Gastroesophageal sphincter (tissue), 4 donors: ENCODE measurements at regions not wholly inside any gene's neighbourhood (a gene's known extent, or its start where the extent isn't known, plus 50 kb on each side); places are given as distances from the start of the nearest gene placed in this dataset.
"Not testable (repeated sequence)": the region's sequence is repeated elsewhere in the genome, so short reads cannot be mapped to it uniquely, and the experiment has no call there.

Experiments used
- ATAC-seq: fragments of 150-250 bp; one replicate; pipeline ENCODE4 v1.9.1; 2016; ENCODE audit warnings: mild to moderate bottlenecking, moderate library complexity
- H3K27ac ChIP-seq, 4 donors: fragments of 200-600 bp; sonication (generic) in 3 of 4; 1 replicate in 3 of 4; 2 replicates in 1 of 4; pipeline ENCODE4 v1.5.1; 2016 to 2019
- H3K27me3 ChIP-seq: fragments of 200-600 bp; sonication (generic); one replicate; pipeline ENCODE4 v1.5.1; 2019
- H3K36me3 ChIP-seq, 2 donors: fragments of 200-600 bp; sonication (generic); one replicate each; pipeline ENCODE4 v1.5.1; 2019; ENCODE audit warnings: control low read depth in 1 of 2
- H3K4me1 ChIP-seq, 3 donors: fragments of 200-600 bp; sonication (generic); 1 replicate in 2 of 3; 2 replicates in 1 of 3; pipeline ENCODE4 v1.5.1; 2016 to 2019; ENCODE audit warnings: control low read depth in 2 of 3
- H3K4me3 ChIP-seq, 2 donors: fragments of 200-600 bp; sonication (generic); one replicate each; pipeline ENCODE4 v1.5.1; 2019; ENCODE audit warnings: mild to moderate bottlenecking in 1 of 2, moderate library complexity in 1 of 2
- H3K9me3 ChIP-seq, 3 donors: fragments of 200-600 bp; sonication (generic); one replicate each; pipeline ENCODE4 v1.5.1; 2017 to 2019; ENCODE audit warnings: control low read depth in 2 of 3
- CTCF ChIP-seq, 4 experiments: fragments of 200-600 bp in 2 of 4; fragments of 450-650 bp in 2 of 4; sonication (generic) in 1 of 4; IDR thresholded peaks; one replicate each; pipeline ENCODE4 v1.5.1; 2017 to 2019; ENCODE audit warnings: antibody characterized with exemption in 4 of 4, mild to moderate bottlenecking in 2 of 4, moderate library complexity in 2 of 4
- EP300 ChIP-seq: sonication (generic); formaldehyde crosslinking; IDR thresholded peaks from one replicate; pipeline ENCODE4 v1.6.1; 2017; ENCODE audit warnings: antibody characterized with exemption, mild to moderate bottlenecking
- POLR2A ChIP-seq, 2 donors: fragments of 450-650 bp; IDR thresholded peaks; one replicate each; pipeline ENCODE4 v1.6.1; 2017; ENCODE audit warnings: antibody characterized with exemption in 2 of 2, mild to moderate bottlenecking in 2 of 2, moderate library complexity in 1 of 2
- POLR2AphosphoS5 ChIP-seq: sonication (generic); formaldehyde crosslinking; IDR thresholded peaks from one replicate; pipeline ENCODE4 v1.6.1; 2017; ENCODE audit warnings: antibody characterized with exemption
- WGBS, 2 donors: methylation state at CpG; one replicate each; pipeline ENCODE4 v1.1.5; 2018; ENCODE audit warnings: low coverage in 1 of 2; 5-methylcytosine and 5-hydroxymethylcytosine counted together

- 67 to 72% methylated on average over 2 of the region's 2 CpGs for WGBS, 2 donors
- H3K4me1 ChIP-seq, result no peaks in the 10 kb centered on the region
- TF ChIP-seq POLR2AphosphoS5 (no peak), CTCF (IDR thresholded peaks at IDR 0.05) (no peak), POLR2A (IDR thresholded peaks at IDR 0.05) (no peak), EP300 (no peak)
- ATAC-seq, result no peak
- no peak overlapping the region for H3K4me3 ChIP-seq
- no peak overlapping the region for H3K27ac ChIP-seq
- H3K9me3 ChIP-seq, result no peaks in the 10 kb centered on the region
- no peaks in the 10 kb centered on the region for H3K36me3 ChIP-seq
- no peaks in the 10 kb centered on the region for H3K27me3 ChIP-seq
These were observed 548.9 kb downstream of the HINT1 start for GRCh38 chr5:130616161-130616560.

GRCh38 chr5:130605234-130605633 lies 559.8 kb downstream of the HINT1 start:
- no peaks in the 10 kb centered on the region for H3K27me3 ChIP-seq
- no peak overlapping the region for H3K4me3 ChIP-seq
- no peak for TF ChIP-seq EP300
- TF ChIP-seq POLR2AphosphoS5, result no peak
- TF ChIP-seq POLR2A (IDR thresholded peaks at IDR 0.05), result no peak
- no peak for TF ChIP-seq CTCF (IDR thresholded peaks at IDR 0.05)
- no peak for ATAC-seq
- H3K27ac ChIP-seq, result no peak overlapping the region
- H3K36me3 ChIP-seq, result no peaks in the 10 kb centered on the region
- no peaks in the 10 kb centered on the region for H3K4me1 ChIP-seq
- H3K9me3 ChIP-seq, result no peaks in the 10 kb centered on the region

- H3K9me3 ChIP-seq, result peaks cover 0 to 21% (median 0%) of the 10 kb centered on the region in 3 donors
- H3K4me1 ChIP-seq, H3K4me3 ChIP-seq, H3K36me3 ChIP-seq, H3K27ac ChIP-seq, H3K27me3 ChIP-seq, ATAC-seq: not testable (repeated sequence)
- 93% methylated on average over 22 to 25 of the region's 25 CpGs for WGBS, 2 donors
These were observed 568.4 kb downstream of the HINT1 start for GRCh38 chr5:130596647-130597046.

- H3K27me3 ChIP-seq, result no peaks in the 10 kb centered on the region
- no peaks in the 10 kb centered on the region for H3K4me1 ChIP-seq
- no peak for ATAC-seq
- TF ChIP-seq EP300 (no peak), POLR2AphosphoS5 (no peak), POLR2A (IDR thresholded peaks at IDR 0.05) (no peak)
- WGBS, 2 donors, result no CpG with 5 or more reads among the region's 2 CpGs
- no peak overlapping the region for H3K27ac ChIP-seq
- H3K4me3 ChIP-seq, result no peak overlapping the region
- H3K9me3 ChIP-seq, result peaks cover 0 to 19% (median 0%) of the 10 kb centered on the region in 3 donors
- no peaks in the 10 kb centered on the region for H3K36me3 ChIP-seq
These were observed 584.8 kb downstream of the HINT1 start for GRCh38 chr5:130580264-130580663.

- peaks cover 0 to 17% (median 0%) of the 10 kb centered on the region in 3 donors for H3K9me3 ChIP-seq
- no peak for ATAC-seq
- no peaks in the 10 kb centered on the region for H3K27me3 ChIP-seq
- H3K27ac ChIP-seq, result no peak overlapping the region
- no peak for TF ChIP-seq POLR2AphosphoS5
- no peak for TF ChIP-seq CTCF (IDR thresholded peaks at IDR 0.05)
- TF ChIP-seq EP300, result no peak
- TF ChIP-seq POLR2A (IDR thresholded peaks at IDR 0.05), result no peak
- no peak overlapping the region for H3K4me3 ChIP-seq
- H3K36me3 ChIP-seq, result no peaks in the 10 kb centered on the region
- no peaks in the 10 kb centered on the region for H3K4me1 ChIP-seq
These were observed 586.7 kb downstream of the HINT1 start for GRCh38 chr5:130578354-130578753.

GRCh38 chr5:130571076-130571475 lies 594.0 kb downstream of the HINT1 start:
- Histone ChIP-seq H3K27me3 (no peaks in the 10 kb centered on the region), H3K27ac (no peak overlapping the region), H3K36me3 (no peaks in the 10 kb centered on the region), H3K4me3 (no peak overlapping the region), H3K9me3 (no peaks in the 10 kb centered on the region), H3K4me1 (no peaks in the 10 kb centered on the region)
- ATAC-seq, result no peak
- TF ChIP-seq POLR2AphosphoS5, result no peak
- TF ChIP-seq CTCF (IDR thresholded peaks at IDR 0.05), result no peak
- no peak for TF ChIP-seq EP300
